ENCODE measurements at regions not wholly inside any gene's neighbourhood (a gene's known extent, or its start where the extent isn't known, plus 50 kb on each side); places are given as distances from the start of the nearest gene placed in this dataset.
"Not testable (repeated sequence)": the region's sequence is repeated elsewhere in the genome, so short reads cannot be mapped to it uniquely, and the experiment has no call there.

GRCh38 chr5:13578311-13579039, 366.0 kb downstream of the DNAH5 start:
- TF ChIP-seq EZH2phosphoT487 (IDR thresholded peaks at IDR 0.05; ENCODE audit: borderline replicate concordance, low read length); CTCF (IDR thresholded peaks at IDR 0.05; ENCODE audit: low read depth, low read length, poor library complexity, severe bottlenecking): not testable (repeated sequence)

Data from DOHH2 (cell line).